Fibroblast of pulmonary artery (primary cell): ENCODE measurements at regions not wholly inside any gene's neighbourhood (a gene's known extent, or its start where the extent isn't known, plus 50 kb on each side); places are given as distances from the start of the nearest gene placed in this dataset.

Experiments
- DNase-seq: peaks from one replicate; pipeline ENCODE4 v3.0.0-alpha.2; 2010; ENCODE audit warnings: low read depth
- H3K4me3 ChIP-seq: replicated peaks from 2 replicates; pipeline ENCODE4 v1.5.1; 2011; ENCODE audit warnings: low read depth, mild to moderate bottlenecking, control low read depth, low read length, moderate library complexity
- CTCF ChIP-seq: IDR thresholded peaks from 2 replicates; pipeline ENCODE4 v1.5.1; 2011; ENCODE audit warnings: mild to moderate bottlenecking, control low read depth, low read length, inconsistent platforms; ENCODE audit errors: missing control alignments

DNA sequence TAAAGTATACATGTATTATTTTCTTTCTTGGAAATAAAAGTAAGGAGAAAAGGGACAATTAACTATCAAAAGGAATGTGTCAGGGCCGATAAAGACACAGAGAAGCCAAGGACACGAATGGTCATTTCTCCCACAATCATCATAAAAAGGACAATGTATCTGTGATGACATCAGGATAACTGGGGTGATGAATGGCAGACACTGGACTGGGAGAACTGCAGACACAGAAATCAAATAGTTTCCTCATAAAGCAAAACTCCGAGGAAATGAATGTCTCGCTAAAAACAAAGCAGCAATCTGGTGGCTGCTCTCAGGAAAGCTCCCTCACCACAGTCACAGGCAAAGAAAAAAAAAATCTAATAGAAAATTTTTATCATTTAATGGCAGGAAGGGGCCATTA lies 69.3 kb upstream of the NPY start:
- DNase-seq: no peak
- TF ChIP-seq CTCF: no peak
- no peak overlapping the region for H3K4me3 ChIP-seq

GRCh38 chr7:24216576-24217125 lies 67.3 kb upstream of the NPY start:
- no peak overlapping the region for H3K4me3 ChIP-seq
- DNase-seq: peak; percentile 9
- no peak for TF ChIP-seq CTCF

GRCh38 chr7:24221500-24221899 lies 62.5 kb upstream of the NPY start:
- H3K4me3 ChIP-seq: no peak overlapping the region
- DNase-seq: no peak
- no peak for TF ChIP-seq CTCF

GRCh38 chr7:24227068-24227467 lies 56.9 kb upstream of the NPY start:
- no peak for DNase-seq
- TF ChIP-seq CTCF: no peak

GRCh38 chr7:24227603-24228359 lies 56.2 kb upstream of the NPY start:
- H3K4me3 ChIP-seq: no peak overlapping the region
- DNase-seq: no peak
- no peak for TF ChIP-seq CTCF

More at GRCh38 chr7:24227068-24227467, 56.9 kb upstream of the NPY start:
- no peak overlapping the region for H3K4me3 ChIP-seq

- no peak for TF ChIP-seq CTCF
- H3K4me3 ChIP-seq: no peak overlapping the region
- no peak for DNase-seq
These were observed 54.3 kb upstream of the NPY start for GRCh38 chr7:24229481-24230226.
